HG02798 (cell line): ENCODE measurements at regions not wholly inside any gene's neighbourhood (a gene's known extent, or its start where the extent isn't known, plus 50 kb on each side); places are given as distances from the start of the nearest gene placed in this dataset.

Experiments
- ATAC-seq: cut with Tn5 transposase; IDR thresholded peaks from one replicate; pipeline ENCODE4 v1.9.1; 2021; ENCODE audit warnings: mild to moderate bottlenecking; ENCODE audit not compliant: unreplicated experiment, poor library complexity

DNA sequence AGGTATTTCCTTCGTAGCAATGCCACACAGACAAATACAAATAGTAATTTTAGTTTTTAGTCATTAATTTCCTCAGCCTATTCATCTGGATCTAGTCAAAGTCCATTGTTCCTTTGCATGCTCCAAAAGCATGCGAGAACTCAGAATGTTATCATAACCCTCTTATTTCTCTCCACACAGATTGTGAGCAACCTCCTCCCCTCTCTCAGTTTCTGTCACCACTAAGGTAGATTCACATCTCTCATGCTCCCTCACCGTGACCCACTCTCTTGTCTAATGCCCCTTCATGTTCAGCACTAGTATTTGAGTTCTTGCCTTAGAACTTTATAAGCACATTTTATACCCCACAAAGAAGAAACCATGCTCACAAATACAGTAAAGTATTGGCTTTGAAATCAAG, 582.4 kb downstream of the PLA2G4A start:
- ATAC-seq: peak; percentile 59

DNA sequence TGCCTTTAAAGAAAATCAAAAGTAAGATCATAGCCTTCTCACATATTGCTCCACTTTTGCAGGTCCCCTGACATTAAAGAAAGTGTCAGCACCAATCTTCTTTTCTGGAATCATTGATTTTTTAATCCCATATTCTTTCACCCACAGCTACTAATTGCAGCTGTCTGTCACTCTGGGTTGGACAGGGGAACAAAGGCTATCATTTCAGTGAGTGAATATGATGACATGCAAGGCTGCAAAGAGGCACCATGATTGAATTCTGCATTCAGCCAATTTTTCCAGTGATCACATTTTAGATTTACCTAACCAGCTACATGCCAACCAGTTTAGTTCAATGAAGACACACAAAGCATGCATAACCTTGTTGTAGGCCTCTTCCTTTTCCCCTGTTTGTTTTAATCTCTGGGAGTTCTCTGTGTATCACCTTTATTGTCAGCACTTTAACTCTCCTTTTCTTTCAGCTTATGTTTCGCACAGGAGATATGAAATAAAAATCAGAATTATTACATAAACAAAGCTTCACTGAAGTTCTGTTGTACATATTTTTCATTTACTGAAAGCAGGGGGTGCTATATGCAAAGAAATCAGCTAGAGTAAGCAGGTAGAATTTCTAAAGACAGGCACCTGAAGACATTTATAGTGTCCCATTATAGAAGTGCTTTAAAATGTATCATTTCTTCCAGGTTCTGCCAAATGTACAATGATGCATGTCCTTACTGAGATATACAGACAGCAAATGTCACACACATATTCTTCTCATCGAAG, 584.8 kb downstream of the PLA2G4A start:
- no peak for ATAC-seq

DNA sequence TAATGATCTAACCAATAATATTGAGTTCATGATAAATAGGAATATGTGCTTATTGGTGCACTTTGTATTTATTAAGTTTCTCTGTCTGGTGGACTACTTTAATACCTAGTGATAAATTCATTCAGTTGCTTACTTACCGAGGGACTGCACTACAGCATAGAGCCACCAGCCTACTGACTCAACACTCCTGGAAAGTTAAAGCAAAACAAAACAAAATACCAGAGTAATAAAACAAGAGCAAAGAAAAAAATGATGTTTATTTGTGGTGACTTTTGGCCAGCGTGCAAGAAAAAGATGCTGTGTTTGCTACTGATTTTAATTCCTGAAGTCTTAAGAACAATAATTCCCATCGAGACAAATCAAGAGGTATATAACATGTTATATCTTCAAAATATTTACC, 586.3 kb downstream of the PLA2G4A start:
- ATAC-seq: no peak

DNA sequence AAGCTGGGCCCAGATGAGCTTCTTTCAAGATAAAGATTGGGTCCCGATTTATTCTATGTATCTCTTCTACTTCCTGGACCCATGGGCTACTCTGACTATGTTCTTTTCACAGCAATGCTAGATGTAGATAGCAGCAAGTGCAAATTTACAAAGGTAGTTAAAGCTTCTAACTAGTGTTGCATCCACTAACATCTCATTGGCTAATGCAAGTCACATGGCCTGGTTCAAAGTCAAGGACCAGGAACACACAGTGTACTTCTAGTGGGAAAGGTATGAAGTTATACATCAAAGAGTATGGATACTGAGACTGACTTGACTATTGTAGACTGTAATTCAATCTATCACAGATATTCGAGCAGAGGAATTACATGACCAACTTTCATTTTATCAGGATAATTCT, 588.8 kb downstream of the PLA2G4A start:
- ATAC-seq: no peak

DNA sequence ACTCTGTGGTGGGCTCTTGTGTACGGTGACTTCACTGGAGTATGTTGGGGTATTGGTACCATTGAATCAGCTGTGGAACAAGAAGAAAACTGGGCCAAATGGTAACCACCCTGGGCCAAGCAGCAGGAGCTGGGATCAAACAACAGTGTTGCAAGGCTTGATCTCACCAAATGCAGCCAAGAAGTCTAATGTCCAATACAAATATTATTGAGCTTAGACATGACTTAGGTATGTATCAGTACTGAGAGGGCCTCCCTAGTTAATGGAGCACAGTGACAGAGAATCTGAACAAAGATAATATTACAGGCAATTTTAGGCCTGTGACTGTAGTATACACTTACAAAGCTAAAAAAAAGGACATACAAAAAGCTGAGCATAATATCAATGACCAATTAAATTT, 604.8 kb downstream of the PLA2G4A start:
- ATAC-seq: no peak

DNA sequence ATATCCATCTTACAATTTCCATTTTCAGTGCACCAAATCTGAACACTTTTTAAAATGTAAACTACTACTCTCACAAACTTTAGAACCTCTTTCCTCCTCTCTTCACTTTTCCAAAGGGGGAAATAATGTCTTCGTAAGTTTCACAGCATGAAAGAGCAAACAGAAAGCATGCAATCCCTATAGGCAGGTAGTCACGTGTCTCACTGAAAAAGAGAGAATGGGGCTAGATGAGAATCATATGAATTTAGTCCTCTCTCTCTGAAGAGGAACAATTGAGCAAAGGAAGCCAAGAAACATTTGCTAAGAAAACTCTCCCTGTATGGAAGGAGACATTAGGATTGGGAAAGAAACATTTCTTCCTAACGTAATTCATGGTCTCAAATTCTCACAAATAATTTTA, 613.9 kb downstream of the PLA2G4A start:
- no peak for ATAC-seq

DNA sequence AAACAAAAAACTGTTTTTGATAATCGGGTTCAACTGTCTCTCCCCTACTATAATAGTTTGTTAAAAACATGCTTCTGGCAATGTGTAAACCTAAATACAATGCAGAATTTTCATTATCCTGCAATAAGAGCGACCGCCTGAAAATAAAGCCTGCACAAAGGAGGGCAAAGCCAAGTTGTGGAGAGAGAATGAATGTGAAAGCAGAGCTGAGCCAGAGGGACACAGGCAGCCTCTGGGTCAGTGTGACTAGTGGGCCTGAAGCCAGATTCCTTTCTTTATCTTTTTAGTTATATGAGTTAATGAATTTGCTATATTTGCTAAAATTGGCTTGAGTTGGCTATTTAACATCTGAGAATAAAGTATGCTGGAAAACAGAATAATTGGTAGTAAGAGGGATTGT, 615.2 kb downstream of the PLA2G4A start:
- no peak for ATAC-seq

DNA sequence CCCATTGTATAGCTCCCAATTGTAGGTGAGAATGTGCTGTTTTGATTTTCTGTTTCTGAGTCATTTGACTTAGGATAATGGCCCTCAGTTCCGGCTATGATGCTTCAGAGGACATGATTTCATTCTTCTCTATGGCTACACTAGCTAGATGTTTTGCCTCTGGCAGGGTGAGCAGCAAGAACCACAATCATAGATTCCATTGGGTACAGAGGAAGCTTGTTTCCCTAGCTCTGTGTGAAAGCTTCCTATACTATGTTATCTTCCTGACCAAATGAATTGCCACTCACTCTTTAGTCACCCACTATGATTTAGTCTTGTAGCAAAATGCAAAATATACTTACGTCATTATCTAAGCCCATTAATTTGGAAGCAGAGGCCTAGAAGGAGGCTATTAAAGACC, 616.3 kb downstream of the PLA2G4A start:
- no peak for ATAC-seq

DNA sequence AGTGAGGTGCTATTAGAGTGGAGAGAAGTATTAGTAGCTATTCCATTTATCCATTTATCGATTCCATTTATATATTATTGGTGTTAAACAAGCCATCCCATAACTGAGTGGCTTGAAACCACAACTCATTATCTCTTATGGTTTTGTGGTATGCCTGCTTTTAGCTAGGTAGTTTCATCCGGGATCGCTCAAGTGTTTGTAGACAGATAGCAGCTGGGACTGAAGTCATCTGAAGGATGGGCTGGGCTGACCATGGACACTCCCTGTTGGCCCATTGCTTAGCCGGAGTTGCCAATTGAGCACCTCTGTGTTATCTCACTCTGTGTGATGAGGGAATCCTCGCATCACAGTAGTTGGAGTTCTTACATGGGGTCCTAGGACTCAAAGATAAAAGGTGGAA, 622.5 kb downstream of the PLA2G4A start:
- no peak for ATAC-seq

DNA sequence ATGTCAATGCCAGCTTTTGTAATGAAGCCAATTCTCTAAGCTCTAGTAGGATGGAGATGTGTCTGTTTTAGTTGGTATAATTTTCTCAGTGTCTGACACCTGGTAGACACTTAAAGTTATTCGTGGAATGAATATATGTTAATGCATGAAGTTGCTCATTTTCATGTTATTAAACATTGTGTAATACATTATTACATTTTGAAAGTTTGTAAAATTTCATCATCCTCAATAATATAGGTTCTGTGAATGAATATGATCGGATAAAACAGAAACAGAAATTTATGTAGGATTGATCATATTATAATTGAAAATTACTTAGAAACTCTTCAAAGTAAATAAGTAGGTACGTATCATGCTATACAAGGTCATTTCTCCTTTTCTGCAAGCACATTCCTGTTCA, 625.3 kb downstream of the PLA2G4A start:
- ATAC-seq: no peak

DNA sequence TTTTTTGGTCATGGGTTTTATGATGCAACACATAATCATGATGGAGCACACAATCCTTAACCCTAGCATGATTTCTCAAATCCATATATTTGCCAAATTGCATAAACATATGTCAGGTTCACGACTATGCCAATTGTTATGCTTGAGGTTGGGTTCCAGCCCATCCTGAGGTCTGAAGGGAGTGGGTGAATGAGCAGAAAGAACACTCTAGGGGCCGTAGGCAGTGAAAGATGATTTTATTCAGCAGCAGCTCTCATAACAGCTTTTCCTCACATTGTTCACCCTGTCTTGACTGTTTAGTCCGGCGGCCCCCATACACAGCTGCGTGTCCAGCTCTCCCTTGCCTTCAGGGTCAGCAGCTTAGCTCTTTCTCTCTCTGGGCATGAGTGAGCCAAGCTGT, 627.7 kb downstream of the PLA2G4A start:
- no peak for ATAC-seq

DNA sequence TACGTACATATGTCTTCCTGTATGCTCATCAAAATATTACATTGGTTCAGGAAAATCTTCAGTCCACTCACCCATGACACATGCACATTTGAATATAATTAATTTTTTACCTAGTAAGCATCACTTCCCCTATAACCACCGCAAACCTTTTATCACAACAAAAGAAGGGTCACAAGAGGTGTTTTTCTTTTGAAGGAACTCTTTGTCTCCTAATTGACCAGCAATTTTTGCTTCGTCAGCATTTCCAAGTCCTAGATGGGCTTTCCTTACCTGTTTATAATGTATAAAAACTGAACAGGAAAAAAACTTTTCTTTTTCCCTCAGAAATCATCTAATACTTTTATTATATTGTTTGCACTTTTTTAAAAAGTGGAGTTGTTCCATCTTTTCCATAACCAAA, 631.3 kb downstream of the PLA2G4A start:
- no peak for ATAC-seq

DNA sequence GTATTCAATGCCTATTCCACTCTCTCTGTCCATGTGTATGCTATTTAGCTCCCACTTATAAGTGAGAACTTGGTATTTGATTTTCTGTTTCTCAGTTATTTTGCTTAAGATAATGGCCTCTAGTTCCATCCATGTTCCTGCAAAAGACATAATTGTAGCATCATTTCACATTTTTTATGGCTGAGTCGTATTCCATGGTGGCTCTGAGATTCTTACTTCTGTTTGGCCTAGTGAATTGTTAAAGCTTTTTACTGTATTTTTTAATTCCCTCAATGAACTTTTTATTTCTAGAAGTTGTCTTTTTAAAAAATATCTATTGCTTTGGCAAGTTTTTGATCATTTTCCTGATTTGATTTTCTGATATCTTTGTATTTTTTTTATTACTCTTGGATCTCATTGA, 635.6 kb downstream of the PLA2G4A start:
- ATAC-seq: no peak

DNA sequence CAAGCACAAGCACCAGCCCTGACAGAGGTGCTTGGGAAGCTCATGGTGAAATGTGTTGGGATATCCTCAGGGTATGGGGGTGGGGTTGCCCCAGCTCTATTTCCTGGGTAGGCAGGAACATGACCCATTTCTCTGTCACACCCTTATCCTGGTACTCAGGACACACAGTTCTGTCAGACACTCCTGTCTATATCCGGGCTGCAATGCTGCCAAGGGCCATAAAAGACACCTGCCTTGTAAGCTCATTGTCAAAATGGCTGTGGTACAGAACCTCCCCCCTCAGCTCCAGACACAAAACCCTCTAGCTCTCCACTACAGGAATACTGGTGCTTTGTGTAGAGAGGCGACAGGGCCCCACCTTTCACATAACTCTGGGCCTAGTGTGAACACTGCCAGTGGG, 636.7 kb downstream of the PLA2G4A start:
- no peak for ATAC-seq

DNA sequence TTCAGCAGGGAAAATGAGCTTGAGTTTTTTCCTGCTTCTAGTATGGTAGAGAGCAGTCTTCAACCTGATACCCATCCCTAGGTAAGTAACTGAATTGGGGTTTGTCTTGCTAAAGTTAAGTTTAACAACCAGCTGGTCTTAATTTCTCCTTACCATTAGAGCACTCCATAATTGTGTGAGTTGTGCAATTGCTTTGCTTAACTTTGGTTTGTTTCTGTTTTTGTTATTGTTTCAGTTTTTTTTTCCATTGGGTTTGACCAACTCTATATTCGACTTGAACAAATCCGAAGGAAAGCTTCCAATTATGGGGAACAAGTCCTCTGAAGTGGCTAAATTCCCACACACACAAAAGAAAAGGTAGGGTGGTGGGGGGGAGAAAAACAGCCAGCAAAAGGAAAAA, 641.1 kb downstream of the PLA2G4A start:
- no peak for ATAC-seq

DNA sequence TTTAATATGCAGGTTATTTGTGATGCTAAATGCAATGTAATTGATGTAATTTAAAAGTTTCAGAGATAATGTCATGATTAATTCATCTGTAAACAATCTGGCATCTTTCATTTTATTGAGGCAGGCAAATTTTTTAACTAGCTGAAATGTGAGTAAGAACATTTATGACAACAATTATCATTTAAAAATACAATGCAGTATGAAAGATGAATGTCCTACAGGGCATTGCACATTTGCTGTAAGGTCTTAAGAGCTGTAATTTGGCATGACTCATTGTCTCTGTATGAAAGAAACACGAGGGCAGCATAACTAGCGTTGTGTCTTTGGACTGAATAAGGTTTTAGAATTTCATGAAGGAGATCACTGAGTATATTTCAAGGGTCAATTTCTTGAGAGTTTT, 642.8 kb downstream of the PLA2G4A start:
- ATAC-seq: no peak

DNA sequence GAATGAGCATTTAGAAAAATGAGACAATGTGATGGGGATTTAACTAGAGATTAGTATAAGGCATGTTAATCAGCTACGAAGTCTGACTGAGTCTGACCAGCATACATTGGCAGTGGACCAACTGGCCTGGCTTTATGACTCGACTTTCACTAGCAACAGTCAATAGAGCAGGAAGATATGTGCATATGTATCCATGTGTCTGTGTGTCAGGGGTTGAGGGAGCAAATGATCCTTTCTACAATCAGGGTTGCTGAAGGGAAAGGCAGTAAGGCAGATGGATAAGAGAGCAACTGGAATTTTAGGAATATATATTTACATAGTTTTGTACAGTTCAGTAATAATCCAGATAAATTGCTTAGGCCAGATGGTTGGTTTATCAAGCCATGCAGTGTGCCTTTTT, 645.6 kb downstream of the PLA2G4A start:
- ATAC-seq: no peak

DNA sequence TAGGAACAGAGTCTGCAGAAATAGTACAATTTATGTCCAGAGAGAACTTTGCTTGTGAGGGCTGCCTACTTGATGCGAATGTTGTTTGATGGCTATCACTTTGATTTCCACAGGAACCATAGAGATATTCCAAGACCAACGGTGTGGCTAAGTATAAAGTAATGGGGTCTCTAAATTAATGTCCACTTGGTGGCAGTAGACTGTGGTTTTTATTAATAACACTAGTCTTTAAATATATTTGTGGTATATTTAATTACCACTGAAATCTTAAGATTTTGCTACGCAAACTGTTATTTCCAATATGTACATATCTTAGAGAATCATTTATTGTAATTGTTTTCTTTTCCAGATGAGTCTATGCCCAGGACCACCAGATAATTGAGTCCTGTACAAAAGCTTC, 647.9 kb downstream of the PLA2G4A start:
- no peak for ATAC-seq

DNA sequence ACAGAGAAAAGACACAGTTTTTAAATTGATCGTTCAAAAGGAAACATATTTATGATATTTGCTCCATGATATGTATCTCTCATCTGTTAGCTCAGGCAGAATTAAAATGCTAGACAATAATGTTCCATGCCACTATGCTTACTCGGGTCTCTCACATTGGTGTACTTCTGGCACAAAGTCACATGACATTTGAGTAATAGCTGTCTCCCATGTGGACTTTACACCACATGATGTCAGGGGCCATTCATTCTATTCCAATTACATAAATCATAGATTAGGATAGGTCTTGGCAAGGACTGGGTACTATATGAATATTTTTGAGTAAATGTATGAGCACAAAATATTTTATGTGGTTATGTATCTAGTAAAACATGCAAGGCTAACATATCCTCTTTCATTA, 648.4 kb downstream of the PLA2G4A start:
- no peak for ATAC-seq

DNA sequence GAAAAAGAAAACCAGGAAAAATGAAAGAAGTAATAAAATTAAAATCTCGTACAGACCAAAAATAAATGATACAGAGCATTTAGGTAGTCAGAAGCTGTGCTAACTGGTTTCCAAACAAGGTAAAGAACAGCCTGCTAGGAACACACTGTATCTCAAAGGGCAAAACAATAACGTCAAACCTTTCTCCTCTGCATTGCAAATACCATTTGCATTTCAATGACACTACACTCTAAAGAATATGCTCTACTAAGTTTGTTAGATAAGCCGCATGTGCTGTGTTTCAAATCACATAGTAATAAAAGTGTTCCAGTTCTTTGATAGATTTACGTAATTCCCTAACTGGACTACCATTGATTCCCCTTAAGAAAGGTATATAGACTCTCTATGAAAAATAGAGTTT, 648.8 kb downstream of the PLA2G4A start:
- no peak for ATAC-seq

DNA sequence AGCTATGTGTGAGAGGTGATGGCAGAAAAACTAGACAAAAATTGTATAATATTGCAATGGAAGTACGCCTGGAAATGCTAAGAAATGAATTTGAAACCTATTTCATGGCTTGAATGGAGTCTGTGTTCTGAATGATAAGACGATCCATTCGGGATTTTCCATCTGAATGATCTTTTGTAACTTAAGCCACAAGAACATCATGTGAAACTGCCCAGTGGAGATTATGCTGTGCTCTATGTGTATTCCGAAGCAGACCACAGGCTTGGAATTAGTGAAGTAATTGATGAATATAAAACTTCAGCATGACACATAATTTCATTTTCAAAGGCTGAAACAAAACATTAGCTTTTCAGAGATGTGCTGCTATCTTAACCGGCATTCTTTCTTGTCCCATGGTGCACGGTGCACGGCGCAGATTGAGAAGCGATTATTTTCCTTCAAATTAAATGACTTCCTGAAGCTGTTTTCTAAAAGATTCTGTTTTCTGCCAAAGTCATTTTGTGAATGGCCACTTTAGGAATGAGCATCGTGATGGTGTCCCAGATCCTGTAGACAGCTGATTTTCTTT, 652.9 kb downstream of the PLA2G4A start:
- no peak for ATAC-seq

DNA sequence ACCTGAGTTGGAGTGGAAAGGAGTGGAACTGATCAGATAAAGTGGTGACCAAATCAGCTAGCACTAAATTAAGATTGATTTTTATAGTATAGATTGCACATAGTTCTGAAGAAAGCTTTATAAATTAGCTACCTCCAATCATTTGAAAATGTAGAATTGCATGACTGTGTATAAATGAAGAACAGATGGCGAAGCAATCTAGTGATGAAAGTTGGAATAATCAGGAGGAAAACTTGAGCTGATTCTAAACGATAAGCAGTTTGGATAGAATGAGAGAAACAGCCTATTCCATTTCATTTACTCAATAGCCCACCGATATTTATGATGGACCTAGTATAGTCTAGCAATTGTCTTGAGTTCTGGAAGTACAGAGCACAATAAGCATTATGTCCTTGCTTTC, 661.5 kb downstream of the PLA2G4A start:
- no peak for ATAC-seq
